GM12873 (cell line): ENCODE measurements at regions not wholly inside any gene's neighbourhood (a gene's known extent, or its start where the extent isn't known, plus 50 kb on each side); places are given as distances from the start of the nearest gene placed in this dataset.

Experiments used
- TF ChIP-seq, protein P1 (sequence below): IDR thresholded peaks from 2 replicates; pipeline ENCODE4 v1.5.1; 2012; ENCODE audit warnings: low read depth, mild to moderate bottlenecking, moderate library complexity, low read length, control low read depth; ENCODE audit not compliant: insufficient read depth; ENCODE audit errors: missing control alignments

DNA sequence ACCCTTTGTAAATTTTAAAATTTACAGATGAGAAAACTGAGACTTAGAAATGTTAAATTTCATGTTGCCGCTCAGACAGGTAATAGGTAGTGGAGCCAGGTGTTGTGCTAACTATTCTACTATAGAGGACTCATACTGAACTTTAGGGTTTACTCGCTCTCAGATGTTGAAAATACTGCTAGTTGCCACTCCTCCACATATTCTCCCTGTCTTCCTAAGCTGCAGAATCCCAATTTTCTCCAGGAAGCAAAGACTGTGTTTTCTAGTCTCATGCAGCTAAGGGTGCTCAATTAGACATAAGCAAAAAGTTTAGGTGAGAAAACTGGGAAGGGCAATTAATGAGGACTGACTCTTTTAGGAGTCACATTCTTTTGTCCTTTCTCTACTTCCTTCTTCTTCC is 612.3 kb downstream of the KCNH5 start:
- TF ChIP-seq, protein P1, sequence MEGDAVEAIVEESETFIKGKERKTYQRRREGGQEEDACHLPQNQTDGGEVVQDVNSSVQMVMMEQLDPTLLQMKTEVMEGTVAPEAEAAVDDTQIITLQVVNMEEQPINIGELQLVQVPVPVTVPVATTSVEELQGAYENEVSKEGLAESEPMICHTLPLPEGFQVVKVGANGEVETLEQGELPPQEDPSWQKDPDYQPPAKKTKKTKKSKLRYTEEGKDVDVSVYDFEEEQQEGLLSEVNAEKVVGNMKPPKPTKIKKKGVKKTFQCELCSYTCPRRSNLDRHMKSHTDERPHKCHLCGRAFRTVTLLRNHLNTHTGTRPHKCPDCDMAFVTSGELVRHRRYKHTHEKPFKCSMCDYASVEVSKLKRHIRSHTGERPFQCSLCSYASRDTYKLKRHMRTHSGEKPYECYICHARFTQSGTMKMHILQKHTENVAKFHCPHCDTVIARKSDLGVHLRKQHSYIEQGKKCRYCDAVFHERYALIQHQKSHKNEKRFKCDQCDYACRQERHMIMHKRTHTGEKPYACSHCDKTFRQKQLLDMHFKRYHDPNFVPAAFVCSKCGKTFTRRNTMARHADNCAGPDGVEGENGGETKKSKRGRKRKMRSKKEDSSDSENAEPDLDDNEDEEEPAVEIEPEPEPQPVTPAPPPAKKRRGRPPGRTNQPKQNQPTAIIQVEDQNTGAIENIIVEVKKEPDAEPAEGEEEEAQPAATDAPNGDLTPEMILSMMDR, result no peak

DNA sequence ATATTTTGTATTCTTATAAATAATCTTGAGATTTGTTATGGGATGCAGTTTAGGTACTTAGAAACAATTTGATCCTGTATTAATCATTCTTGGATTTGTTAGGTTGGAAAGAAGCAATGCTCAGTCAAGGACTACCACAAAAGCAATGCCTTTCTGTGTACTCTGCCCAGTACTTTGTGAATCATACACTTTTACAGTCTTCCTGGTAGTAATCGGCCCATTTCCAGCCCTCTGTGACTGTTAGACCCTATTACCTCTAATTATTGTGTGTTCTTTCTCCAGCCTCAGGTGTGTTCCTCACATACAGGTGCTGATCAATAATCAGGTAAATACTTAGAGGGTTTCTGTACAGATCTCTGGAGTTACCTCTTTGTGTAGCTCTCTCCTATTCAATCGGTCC is 609.0 kb downstream of the KCNH5 start:
- TF ChIP-seq, protein P1, result no peak

DNA sequence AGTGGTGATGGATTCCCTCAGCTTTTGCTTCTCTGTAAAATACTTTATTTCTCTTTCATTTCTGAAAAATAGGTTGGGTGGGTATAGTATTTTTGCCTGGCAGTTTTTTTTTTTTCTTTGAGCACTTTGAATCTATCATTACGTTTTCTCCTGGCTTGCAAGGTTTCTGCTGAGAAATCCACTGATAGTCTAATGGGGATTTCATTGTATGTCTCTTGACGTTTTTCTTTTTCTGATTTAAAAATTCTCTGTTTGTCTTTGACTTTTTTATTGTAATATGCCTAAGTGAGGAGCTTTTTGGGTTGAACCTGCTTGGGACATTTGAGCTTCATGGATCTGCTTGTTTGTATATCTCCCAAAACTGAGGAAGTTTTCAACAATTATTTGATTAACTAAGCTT is 606.0 kb downstream of the KCNH5 start:
- TF ChIP-seq, protein P1, result no peak

DNA sequence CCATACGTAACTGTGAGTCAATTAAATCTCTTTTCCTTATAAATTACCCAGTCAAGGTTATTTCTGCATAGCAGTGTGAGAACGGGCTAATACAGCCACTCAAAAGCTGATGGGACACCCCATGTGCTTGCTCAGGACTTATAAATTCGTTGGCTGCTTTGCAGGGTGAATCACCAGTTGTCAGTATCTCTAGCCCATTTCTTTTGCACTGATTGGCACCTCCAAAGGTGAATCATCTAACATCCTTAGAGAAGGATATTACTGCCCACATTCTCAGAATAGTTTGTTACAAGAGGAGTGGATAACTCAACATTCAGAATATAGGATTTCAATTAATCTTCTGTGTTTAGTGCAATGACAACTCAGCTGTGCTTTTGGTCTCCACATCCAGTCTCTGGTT is 601.5 kb downstream of the KCNH5 start:
- TF ChIP-seq, protein P1, result no peak

DNA sequence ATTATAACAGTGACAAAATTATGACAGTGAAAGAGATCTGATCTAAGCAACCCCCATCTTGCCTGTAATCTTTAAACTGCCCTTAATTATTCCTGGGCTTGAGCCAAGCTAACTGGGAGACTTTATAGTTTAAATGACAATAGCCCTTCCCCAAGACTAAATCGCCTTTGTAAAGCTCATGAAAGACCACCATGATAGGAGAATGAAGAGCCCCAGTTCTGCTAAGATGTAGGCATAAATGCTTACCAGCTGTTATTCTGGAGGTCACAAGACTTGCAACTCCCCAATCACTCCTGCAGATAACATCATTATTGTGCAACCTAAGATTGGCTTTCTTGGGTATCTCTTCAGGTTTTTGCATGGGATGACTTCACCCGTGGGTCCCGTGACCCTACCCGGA is 599.7 kb downstream of the KCNH5 start:
- TF ChIP-seq, protein P1, result no peak

DNA sequence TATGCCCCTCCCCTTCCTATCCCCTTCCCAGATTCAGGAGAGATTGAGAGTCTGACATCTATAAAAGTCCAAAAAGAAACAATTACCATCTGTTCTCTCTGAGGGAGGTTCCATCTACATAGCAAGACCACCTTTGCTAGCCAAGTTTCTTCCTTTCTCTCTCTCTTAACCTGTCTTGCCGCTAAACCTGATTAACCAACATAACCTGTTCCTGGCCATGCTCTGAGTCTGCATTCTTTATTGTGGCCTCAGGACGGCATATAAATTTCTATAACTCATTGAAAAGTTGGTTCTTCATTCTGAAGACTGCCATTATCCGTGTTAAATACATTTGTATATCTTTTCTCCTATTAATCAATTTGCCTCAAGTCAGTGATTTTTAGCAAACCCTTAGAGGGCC is 594.0 kb downstream of the KCNH5 start:
- TF ChIP-seq, protein P1, result no peak

DNA sequence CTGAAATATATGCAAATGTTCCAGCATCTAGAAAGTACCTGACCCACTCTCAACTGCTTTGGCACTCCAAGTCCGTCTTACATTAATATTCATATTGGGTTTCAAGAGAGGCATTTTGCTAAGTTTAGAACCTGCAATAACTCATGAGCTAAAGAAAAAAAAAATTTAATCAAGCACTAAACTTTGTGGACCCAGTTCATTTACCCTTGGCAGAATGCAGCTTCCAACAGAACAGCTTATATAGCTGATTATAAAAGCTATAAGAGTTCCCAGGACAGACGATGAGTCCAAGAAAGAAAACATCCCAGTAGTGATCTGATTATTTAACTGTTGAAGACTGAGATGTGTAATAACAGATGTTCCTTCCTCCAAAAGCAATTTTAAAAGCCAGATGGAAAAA is 592.0 kb downstream of the KCNH5 start:
- TF ChIP-seq, protein P1, result no peak

DNA sequence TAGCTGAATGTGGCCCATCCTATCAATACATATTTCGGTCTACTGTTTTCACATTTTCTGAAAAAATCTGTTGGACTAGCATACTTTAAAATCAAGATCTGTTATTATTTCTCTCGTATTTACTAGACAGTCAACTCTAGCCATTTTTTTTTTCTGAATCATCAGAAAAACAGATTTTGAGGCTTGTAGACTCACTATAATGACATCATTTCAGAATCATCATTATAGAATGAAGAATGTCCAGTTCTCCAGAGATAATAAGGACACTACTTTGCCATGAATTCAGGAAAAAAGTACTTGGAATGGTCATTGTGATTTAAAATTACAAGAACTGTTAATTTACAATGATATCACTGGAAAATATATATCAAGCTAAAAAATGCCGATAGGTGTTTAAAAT is 589.8 kb downstream of the KCNH5 start:
- TF ChIP-seq, protein P1, result no peak
